DND-41 (cell line): ENCODE measurements at regions not wholly inside any gene's neighbourhood (a gene's known extent, or its start where the extent isn't known, plus 50 kb on each side); places are given as distances from the start of the nearest gene placed in this dataset.

Experiments used
- ATAC-seq: fragments of 200-7000 bp; cut with Tn5 transposase; 3 replicates; pipeline ENCODE4 v1.9.1; 2021; ENCODE audit warnings: low read depth; ENCODE audit not compliant: insufficient read depth
- DNase-seq: peaks from one replicate; pipeline ENCODE4 v3.0.0-alpha.2; 2020
- H2AFZ ChIP-seq: 2 replicates; pipeline ENCODE4 v1.6.0; 2012; ENCODE audit warnings: low read depth, low read length
- H3K27ac ChIP-seq: 2 replicates; pipeline ENCODE4 v1.5.1; 2012; ENCODE audit warnings: low read length, inconsistent platforms
- H3K27me3 ChIP-seq: fragments of 200-600 bp; sonication (generic); 2 replicates; pipeline ENCODE4 v1.6.0; 2012; ENCODE audit warnings: low read length, mild to moderate bottlenecking, inconsistent platforms; ENCODE audit not compliant: insufficient read depth, poor library complexity
- H3K36me3 ChIP-seq: 2 replicates; pipeline ENCODE4 v1.5.1; 2012; ENCODE audit warnings: low read length, inconsistent platforms; ENCODE audit not compliant: insufficient read depth
- H3K4me1 ChIP-seq: 2 replicates; pipeline ENCODE4 v1.5.1; 2012; ENCODE audit warnings: mild to moderate bottlenecking, low read length; ENCODE audit not compliant: insufficient read depth
- H3K4me2 ChIP-seq: 2 replicates; pipeline ENCODE4 v1.6.0; 2012; ENCODE audit warnings: mild to moderate bottlenecking, moderate library complexity, low read length, inconsistent platforms; ENCODE audit not compliant: insufficient read depth
- H3K4me3 ChIP-seq, 2 experiments: fragments of 200-600 bp in 1 of 2; shearing (Covaris generic) in 1 of 2; 2 replicates each; pipeline ENCODE4 v1.5.1; 2012 to 2016; ENCODE audit warnings: inconsistent platforms in 2 of 2, low read length in 2 of 2, mild to moderate bottlenecking in 2 of 2, low read depth in 1 of 2, moderate library complexity in 1 of 2
- H3K79me2 ChIP-seq: 2 replicates; pipeline ENCODE4 v1.6.0; 2012; ENCODE audit warnings: low read length, inconsistent platforms; ENCODE audit not compliant: insufficient read depth
- H3K9ac ChIP-seq: 2 replicates; pipeline ENCODE4 v1.6.0; 2012; ENCODE audit warnings: low read depth, mild to moderate bottlenecking, inconsistent platforms, low read length, moderate library complexity
- H3K9me3 ChIP-seq: 2 replicates; pipeline ENCODE4 v1.5.1; 2012; ENCODE audit warnings: low read length, moderate library complexity, mild to moderate bottlenecking, inconsistent platforms; ENCODE audit not compliant: insufficient read depth, severe bottlenecking
- H4K20me1 ChIP-seq: 2 replicates; pipeline ENCODE4 v1.6.0; 2012; ENCODE audit warnings: low read length; ENCODE audit not compliant: insufficient read depth
- CTCF ChIP-seq: IDR thresholded peaks from 2 replicates; pipeline ENCODE4 v1.5.1; 2012; ENCODE audit warnings: borderline replicate concordance, low read length, moderate library complexity, mild to moderate bottlenecking; ENCODE audit not compliant: poor library complexity, severe bottlenecking; ENCODE audit errors: extremely low read depth
- EZH2 ChIP-seq: IDR thresholded peaks from 3 replicates; pipeline ENCODE4 v1.6.1; 2012; ENCODE audit warnings: borderline replicate concordance, low read depth, mild to moderate bottlenecking, moderate library complexity, low read length, inconsistent platforms; ENCODE audit not compliant: severe bottlenecking

GRCh38 chr1:224804220-224804619 is 125.3 kb upstream of the DNAH14 start:
- TF ChIP-seq CTCF (no peak), EZH2 (no peak)
- ATAC-seq: no peak
- no peaks in the 10 kb centered on the region for H3K27me3 ChIP-seq

GRCh38 chr1:224805889-224806288 is 123.6 kb upstream of the DNAH14 start:
- Histone ChIP-seq H3K9ac (no peak overlapping the region), H3K4me2 (no peak overlapping the region), H3K27ac (no peak overlapping the region), H3K4me1 (no peaks in the 10 kb centered on the region), H3K4me3 (no peak overlapping the region), H2AFZ (0 out of 2 replicates have a peak overlapping the region, but pooled peaks have one; percentile 13), H3K36me3 (no peaks in the 10 kb centered on the region), H3K27me3 (no peaks in the 10 kb centered on the region), H3K9me3 (peaks cover 8% of the 10 kb centered on the region), H3K79me2 (no peaks in the 10 kb centered on the region), H4K20me1 (no peaks in the 10 kb centered on the region)
- ATAC-seq (no peak), DNase-seq (no peak)
- no peak for TF ChIP-seq CTCF
- no peak for TF ChIP-seq EZH2

More at GRCh38 chr1:224804220-224804619, 125.3 kb upstream of the DNAH14 start:
- H3K4me1 ChIP-seq: no peaks in the 10 kb centered on the region
- H2AFZ ChIP-seq: no peak overlapping the region
- no peak overlapping the region for H3K4me2 ChIP-seq
- no peaks in the 10 kb centered on the region for H4K20me1 ChIP-seq
- H3K36me3 ChIP-seq: no peaks in the 10 kb centered on the region
- no peaks in the 10 kb centered on the region for H3K79me2 ChIP-seq
- no peaks in the 10 kb centered on the region for H3K9me3 ChIP-seq
- DNase-seq: no peak
- no peak overlapping the region for H3K4me3 ChIP-seq
- no peak overlapping the region for H3K9ac ChIP-seq
- H3K27ac ChIP-seq: no peak overlapping the region

GRCh38 chr1:224809137-224809536 is 120.3 kb upstream of the DNAH14 start:
- DNase-seq (no peak), ATAC-seq (no peak)
- no peak overlapping the region for H2AFZ ChIP-seq
- TF ChIP-seq CTCF (no peak), EZH2 (no peak)
- no peaks in the 10 kb centered on the region for H4K20me1 ChIP-seq
- H3K4me3 ChIP-seq: no peak overlapping the region
- no peaks in the 10 kb centered on the region for H3K27me3 ChIP-seq
- no peak overlapping the region for H3K4me2 ChIP-seq
- peaks cover 11% of the 10 kb centered on the region for H3K9me3 ChIP-seq
- H3K9ac ChIP-seq: no peak overlapping the region
- no peaks in the 10 kb centered on the region for H3K79me2 ChIP-seq
- no peaks in the 10 kb centered on the region for H3K4me1 ChIP-seq
- no peak overlapping the region for H3K27ac ChIP-seq
- H3K36me3 ChIP-seq: no peaks in the 10 kb centered on the region

- H3K4me3 ChIP-seq: no peak overlapping the region
- TF ChIP-seq EZH2: no peak
- TF ChIP-seq CTCF: no peak
- no peak overlapping the region for H3K4me2 ChIP-seq
- no peaks in the 10 kb centered on the region for H3K27me3 ChIP-seq
- no peak overlapping the region for H2AFZ ChIP-seq
- DNase-seq: no peak
- no peaks in the 10 kb centered on the region for H4K20me1 ChIP-seq
- no peaks in the 10 kb centered on the region for H3K79me2 ChIP-seq
- H3K9me3 ChIP-seq: peaks cover 11% of the 10 kb centered on the region
- no peaks in the 10 kb centered on the region for H3K4me1 ChIP-seq
- no peak overlapping the region for H3K27ac ChIP-seq
- no peak overlapping the region for H3K9ac ChIP-seq
- ATAC-seq: no peak
- H3K36me3 ChIP-seq: no peaks in the 10 kb centered on the region
Measured at GRCh38 chr1:224809613-224810012, 119.9 kb upstream of the DNAH14 start.
